ENCODE measurements at regions not wholly inside any gene's neighbourhood (a gene's known extent, or its start where the extent isn't known, plus 50 kb on each side); places are given as distances from the start of the nearest gene placed in this dataset.

GRCh38 chr21:27837936-27838335 lies 871.0 kb upstream of the ADAMTS5 start:
- no peak overlapping the region for H3K4me3 ChIP-seq (replicated peaks; ENCODE audit: low read depth, low read length)
- H3K27me3 ChIP-seq (replicated peaks; ENCODE audit: control insufficient read depth, insufficient read depth, low read length): no peaks in the 10 kb centered on the region
- no peak for TF ChIP-seq CTCF (IDR thresholded peaks at IDR 0.05; ENCODE audit: insufficient read depth, low read length, poor library complexity, severe bottlenecking)
- no peak for DNase-seq (ENCODE audit: extremely low read depth, insufficient read length)
- no peaks in the 10 kb centered on the region for H3K36me3 ChIP-seq (ENCODE audit: control insufficient read depth, insufficient read depth, low read length)

GRCh38 chr21:27833298-27833697 lies 866.4 kb upstream of the ADAMTS5 start:
- H3K27me3 ChIP-seq (replicated peaks; ENCODE audit: control insufficient read depth, insufficient read depth, low read length): no peaks in the 10 kb centered on the region
- no peaks in the 10 kb centered on the region for H3K36me3 ChIP-seq (ENCODE audit: control insufficient read depth, insufficient read depth, low read length)
- no peak for DNase-seq (ENCODE audit: extremely low read depth, insufficient read length)
- no peak overlapping the region for H3K4me3 ChIP-seq (replicated peaks; ENCODE audit: low read depth, low read length)
- no peak for TF ChIP-seq CTCF (IDR thresholded peaks at IDR 0.05; ENCODE audit: insufficient read depth, low read length, poor library complexity, severe bottlenecking)

- TF ChIP-seq CTCF (IDR thresholded peaks at IDR 0.05; ENCODE audit: insufficient read depth, low read length, poor library complexity, severe bottlenecking): no peak
- no peak for DNase-seq (ENCODE audit: extremely low read depth, insufficient read length)
- no peaks in the 10 kb centered on the region for H3K27me3 ChIP-seq (replicated peaks; ENCODE audit: control insufficient read depth, insufficient read depth, low read length)
- H3K36me3 ChIP-seq (ENCODE audit: control insufficient read depth, insufficient read depth, low read length): no peaks in the 10 kb centered on the region
- H3K4me3 ChIP-seq (replicated peaks; ENCODE audit: low read depth, low read length): no peak overlapping the region
Measured at GRCh38 chr21:27831816-27832569, 865.1 kb upstream of the ADAMTS5 start.

- no peak for DNase-seq (ENCODE audit: extremely low read depth, insufficient read length)
- TF ChIP-seq CTCF (IDR thresholded peaks at IDR 0.05; ENCODE audit: insufficient read depth, low read length, poor library complexity, severe bottlenecking): no peak
- H3K27me3 ChIP-seq (replicated peaks; ENCODE audit: control insufficient read depth, insufficient read depth, low read length): no peaks in the 10 kb centered on the region
- no peak overlapping the region for H3K4me3 ChIP-seq (replicated peaks; ENCODE audit: low read depth, low read length)
- H3K36me3 ChIP-seq (ENCODE audit: control insufficient read depth, insufficient read depth, low read length): no peaks in the 10 kb centered on the region
Measured at GRCh38 chr21:27831177-27831576, 864.3 kb upstream of the ADAMTS5 start.

GRCh38 chr21:27827972-27828371 lies 861.1 kb upstream of the ADAMTS5 start:
- H3K27me3 ChIP-seq (replicated peaks; ENCODE audit: control insufficient read depth, insufficient read depth, low read length): no peaks in the 10 kb centered on the region
- TF ChIP-seq CTCF (IDR thresholded peaks at IDR 0.05; ENCODE audit: insufficient read depth, low read length, poor library complexity, severe bottlenecking): no peak

GRCh38 chr21:27825035-27825434 lies 858.1 kb upstream of the ADAMTS5 start:
- H3K27me3 ChIP-seq (replicated peaks; ENCODE audit: control insufficient read depth, insufficient read depth, low read length): no peaks in the 10 kb centered on the region
- no peak for TF ChIP-seq CTCF (IDR thresholded peaks at IDR 0.05; ENCODE audit: insufficient read depth, low read length, poor library complexity, severe bottlenecking)
- DNase-seq (ENCODE audit: extremely low read depth, insufficient read length): no peak
- H3K4me3 ChIP-seq (replicated peaks; ENCODE audit: low read depth, low read length): no peak overlapping the region
- H3K36me3 ChIP-seq (ENCODE audit: control insufficient read depth, insufficient read depth, low read length): no peaks in the 10 kb centered on the region

More at GRCh38 chr21:27827972-27828371, 861.1 kb upstream of the ADAMTS5 start:
- no peak for DNase-seq (ENCODE audit: extremely low read depth, insufficient read length)
- no peak overlapping the region for H3K4me3 ChIP-seq (replicated peaks; ENCODE audit: low read depth, low read length)
- no peaks in the 10 kb centered on the region for H3K36me3 ChIP-seq (ENCODE audit: control insufficient read depth, insufficient read depth, low read length)
